Stimulated activated naive CD8-positive, alpha-beta T cell treated with anti-CD3 and anti-CD28 coated beads, Interleukin-15, Interleukin-2, amounts not matched to agents 100 U/mL and 50 U/mL, for 24 hours (primary cell): ENCODE measurements at regions not wholly inside any gene's neighbourhood (a gene's known extent, or its start where the extent isn't known, plus 50 kb on each side); places are given as distances from the start of the nearest gene placed in this dataset.

Experiments used
- ATAC-seq: fragments of 150-1000 bp; cut with Tn5 transposase; one replicate; pipeline ENCODE4 v1.10.0; 2021
- DNase-seq: peaks from one replicate; pipeline ENCODE4 v3.0.0; 2021

DNA sequence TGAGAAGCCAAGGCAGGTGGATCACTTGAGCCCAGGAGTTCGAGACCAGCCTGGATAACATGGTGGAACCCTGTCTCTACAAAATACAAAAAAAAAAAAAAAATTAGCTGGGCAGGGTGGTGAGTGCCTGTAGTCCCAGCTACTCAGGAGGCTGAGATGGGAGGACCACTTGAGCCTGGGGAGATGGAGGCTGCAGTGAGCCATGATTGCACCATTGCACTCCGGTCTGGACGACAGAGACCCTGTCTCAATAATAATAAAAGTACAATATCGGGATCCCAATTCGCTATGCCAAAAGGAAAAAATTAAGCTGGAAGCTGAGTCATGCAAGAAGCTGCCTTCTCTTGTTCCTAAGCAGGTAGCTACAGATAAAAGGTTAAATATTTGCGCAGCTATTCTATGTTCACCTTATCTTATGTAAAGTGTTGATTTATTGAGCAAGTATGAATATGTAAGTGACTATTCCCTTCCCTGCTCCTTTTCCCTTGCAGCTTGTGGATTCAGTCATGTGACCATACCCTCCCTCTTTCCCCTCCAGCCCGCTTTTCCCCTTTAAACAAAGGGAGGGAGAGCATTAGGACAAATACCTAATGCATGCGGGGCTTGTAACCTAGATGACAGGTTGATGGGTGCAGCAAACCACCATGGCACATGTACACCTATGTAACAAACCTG, 112.0 kb downstream of the LITAF start:
- DNase-seq: no peak
- no peak for ATAC-seq

- ATAC-seq (no peak), DNase-seq (no peak)
These were observed 110.7 kb downstream of the LITAF start for GRCh38 chr16:11475896-11476630.

DNA sequence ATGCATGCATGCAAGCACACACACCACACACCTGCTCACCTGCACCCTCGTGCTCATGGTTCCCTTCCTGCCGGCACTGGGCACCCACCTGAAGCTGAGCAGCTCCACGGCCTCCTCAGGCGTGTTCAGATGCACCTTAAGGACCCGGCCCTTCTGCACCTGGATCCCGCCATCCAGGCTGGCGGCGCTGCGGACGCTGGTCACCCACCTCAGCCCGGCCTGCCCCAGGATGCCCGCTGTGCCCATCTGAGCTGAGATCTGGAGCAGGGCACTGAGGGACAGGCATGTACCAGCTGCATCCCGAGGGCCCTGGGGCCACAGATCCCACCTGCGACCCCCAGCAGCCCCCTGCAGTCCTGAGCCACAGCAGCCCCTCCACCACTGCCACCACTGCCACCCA, 110.0 kb downstream of the LITAF start:
- ATAC-seq: no peak
- DNase-seq: no peak

DNA sequence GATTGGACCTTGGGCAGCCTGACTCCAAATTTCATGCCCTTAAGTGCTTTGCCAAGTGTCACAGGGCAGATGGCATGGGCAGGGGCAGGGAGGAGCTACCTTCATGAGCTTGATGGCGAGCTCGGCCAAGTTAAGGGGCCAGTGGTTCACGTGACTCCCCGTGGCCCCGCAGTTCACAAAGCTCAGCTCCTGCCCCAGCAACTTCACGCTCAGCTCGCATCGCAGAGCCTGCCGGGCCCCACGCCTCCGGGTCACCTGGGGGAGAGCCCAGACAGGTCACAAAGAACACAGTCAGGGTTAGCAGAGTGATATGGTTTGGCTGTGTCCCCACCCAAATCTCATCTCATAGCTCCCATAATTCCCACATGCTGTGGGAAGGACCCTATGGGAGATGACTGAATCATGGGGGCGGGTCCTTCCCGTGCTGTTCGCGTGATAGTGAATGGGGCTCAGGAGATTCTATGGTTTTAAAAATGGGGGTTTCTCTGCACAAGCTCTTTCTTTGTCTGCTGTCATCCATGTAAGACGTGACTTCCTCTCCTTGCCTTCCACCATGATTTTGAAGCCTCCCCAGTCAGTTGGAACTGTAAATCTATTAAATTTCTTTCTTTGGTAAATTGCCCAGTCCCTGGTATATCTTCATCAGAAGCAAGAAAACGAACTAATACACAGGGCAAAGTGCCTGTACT, 108.1 kb downstream of the LITAF start:
- DNase-seq (no peak), ATAC-seq (no peak)

GRCh38 chr16:11479916-11480315, 106.8 kb downstream of the LITAF start:
- no peak for ATAC-seq
- no peak for DNase-seq

DNA sequence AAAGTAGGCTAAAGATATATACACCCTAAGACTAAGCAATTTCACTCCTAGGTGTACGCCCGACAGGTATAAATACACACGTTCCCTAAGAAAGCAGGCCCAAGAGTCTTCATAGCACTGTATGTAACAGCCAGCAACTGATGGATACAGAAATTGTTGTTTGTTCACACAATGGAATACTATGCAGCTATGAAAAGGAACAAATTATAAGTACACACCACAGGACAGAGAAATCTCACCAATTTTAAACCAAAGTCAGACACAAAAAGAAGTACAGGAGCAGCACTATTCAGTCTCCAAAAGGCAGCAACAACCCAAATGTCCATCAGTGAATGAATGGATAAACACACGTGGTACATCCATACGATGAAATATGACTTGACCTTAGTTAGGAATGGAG, 106.1 kb downstream of the LITAF start:
- DNase-seq (no peak), ATAC-seq (no peak)

- DNase-seq (no peak), ATAC-seq (no peak)
These were observed 104.7 kb downstream of the LITAF start for GRCh38 chr16:11481987-11482386.

DNA sequence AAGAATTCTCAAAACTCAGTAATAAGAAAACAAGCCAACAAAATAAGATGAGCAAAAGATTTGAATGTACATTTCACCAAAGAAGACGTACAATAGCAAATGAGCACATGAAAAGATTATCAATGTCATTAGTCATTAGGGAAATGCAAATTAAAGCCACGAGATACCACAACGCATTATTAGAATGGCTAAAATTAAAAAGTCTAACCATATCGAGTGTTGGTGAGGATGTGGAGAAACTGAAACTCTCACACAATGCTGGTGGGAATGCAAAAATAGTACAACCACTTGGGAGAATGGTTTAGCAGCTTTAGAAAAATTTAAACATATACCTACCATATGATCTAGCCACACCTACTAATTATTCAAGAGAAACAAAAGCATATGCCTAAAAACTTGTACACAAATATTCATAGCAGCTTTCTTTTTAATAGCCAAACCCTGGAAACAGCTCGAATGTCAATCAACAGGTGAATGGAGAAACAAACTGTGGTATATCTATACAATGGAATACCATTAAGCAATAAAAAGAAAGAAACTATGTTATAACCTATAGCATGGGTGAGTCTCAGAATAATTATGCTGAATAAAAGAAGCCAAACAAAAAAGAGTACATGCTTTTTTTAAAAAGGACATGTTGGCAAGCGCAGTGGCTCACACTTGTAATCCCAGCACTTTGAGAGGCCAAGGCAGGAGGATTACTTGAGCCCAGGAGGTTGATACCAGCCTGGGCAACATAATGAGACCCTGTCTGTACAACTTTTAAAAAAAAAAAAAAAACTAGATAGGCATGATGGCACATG, 103.6 kb downstream of the LITAF start:
- DNase-seq: no peak
- ATAC-seq: no peak

GRCh38 chr16:11484691-11485258, 101.9 kb downstream of the LITAF start:
- DNase-seq (no peak), ATAC-seq (no peak)

DNA sequence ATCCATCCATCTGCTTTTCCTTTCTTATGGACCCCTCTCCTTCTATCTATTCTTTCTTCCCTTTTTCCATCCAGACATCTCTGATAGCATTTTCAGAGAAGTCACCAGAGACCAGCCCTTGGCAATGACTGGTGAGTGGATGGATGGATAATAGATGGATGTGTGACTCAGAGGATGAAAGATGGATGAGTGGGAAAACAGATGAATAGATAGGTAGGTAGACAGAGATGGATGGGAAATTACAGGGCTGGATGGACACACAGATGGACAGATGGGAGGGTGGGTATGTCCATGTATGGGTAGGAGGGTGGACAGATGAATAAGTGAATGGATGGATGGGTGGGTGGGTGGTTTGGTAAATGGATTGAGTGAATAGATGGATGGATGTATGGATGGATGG, 101.0 kb downstream of the LITAF start:
- DNase-seq (no peak), ATAC-seq (no peak)

DNA sequence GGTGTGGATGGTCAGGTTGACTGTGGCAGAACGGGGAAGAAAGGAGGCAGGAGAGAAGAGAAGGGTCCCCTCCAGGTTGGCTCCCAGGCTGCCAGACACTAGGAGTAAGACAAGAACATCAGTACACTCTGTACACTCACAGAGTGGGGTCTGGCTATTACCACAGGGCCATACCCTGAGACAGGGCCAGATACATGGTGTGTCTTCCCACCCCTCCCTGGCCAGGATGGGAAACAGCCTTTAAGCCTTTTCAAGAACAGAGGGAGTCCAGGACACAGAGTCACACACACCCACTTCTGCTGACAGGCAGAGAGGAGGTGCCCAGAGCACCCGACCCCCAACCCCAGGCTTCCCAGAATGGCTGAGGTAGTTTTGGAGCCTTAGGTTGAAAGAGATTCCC, 99.4 kb downstream of the LITAF start:
- ATAC-seq (no peak), DNase-seq (no peak)

GRCh38 chr16:11488304-11488703, 98.4 kb downstream of the LITAF start:
- DNase-seq (no peak), ATAC-seq (no peak)

DNA sequence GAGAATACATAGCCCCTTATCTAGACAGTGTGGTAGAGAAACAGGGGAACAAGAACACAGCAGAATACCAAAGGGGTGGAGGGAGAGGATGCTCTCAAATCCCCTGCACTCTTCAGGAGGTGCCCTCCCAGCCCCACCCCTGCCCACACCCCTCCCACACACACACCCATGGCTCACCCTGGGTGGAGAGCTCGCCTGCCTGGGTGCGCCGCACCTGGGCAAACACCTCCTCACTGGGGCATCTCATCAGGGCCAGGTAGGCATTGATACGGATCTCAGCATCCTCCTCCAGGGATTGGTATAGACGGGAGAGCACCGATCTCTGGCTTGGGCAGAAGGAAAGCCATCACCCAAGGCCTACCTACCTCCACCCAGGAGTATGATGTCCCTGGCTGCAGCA, 95.2 kb downstream of the LITAF start:
- ATAC-seq (no peak), DNase-seq (no peak)

DNA sequence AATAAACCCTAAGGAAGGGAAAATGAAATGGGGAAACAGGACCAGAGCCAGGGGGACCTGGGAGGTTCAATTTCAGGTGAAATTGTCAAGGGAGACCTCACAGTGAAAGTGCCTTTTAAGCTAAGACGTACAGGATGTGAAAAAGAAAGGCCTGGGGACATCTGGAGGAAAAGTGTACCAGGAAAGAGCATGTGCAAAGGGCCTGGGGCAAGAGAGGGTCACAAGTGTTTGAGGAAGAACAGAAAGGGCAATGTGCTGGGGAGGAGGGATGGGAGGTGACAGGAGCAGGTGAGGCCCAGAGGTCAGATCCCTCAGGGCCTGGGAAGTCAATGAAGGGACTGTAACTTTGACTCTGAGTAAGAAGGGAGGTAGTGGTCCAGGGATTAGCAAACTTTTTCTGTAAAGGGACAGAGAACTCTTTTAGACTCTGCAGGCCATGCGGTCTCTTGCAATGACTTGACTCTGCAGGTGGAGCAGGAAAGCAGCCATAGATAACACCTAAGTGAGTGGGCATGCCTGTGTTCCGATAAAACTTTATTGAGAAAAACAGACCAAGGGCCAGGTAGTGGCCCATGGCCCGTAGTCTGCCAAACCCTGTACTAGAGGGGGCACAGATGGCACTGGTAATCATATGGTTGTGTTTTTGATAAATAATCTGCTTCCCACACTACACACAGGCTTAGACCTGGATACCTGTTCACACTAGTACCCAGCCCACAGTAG, 93.8 kb downstream of the LITAF start:
- no peak for DNase-seq
- ATAC-seq: no peak

DNA sequence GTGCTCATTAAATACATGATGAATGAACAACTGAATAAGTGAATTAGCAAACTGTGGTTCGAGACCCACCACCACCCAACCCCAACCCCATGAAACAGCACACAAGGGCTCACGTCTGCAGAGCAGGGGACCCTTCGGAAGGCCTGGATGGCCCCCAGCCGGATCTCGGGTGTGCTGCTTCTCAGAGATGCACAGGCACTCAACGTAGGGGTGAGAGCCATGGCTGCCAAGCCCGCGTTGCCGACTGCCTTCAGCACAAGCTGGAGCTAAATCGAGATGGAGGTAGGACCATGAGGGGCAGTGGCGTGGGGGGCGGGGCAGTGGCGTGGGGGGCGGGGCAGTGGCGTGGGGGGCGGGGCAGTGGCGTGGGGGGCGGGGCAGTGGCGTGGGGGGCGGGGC, 93.2 kb downstream of the LITAF start:
- ATAC-seq (no peak), DNase-seq (no peak)

GRCh38 chr16:11494029-11494428, 92.7 kb downstream of the LITAF start:
- no peak for ATAC-seq
- DNase-seq: no peak

- no peak for ATAC-seq
- DNase-seq: no peak
These were observed 92.3 kb downstream of the LITAF start for GRCh38 chr16:11494433-11494832.

- ATAC-seq: no peak
- no peak for DNase-seq
These were observed 91.7 kb downstream of the LITAF start for GRCh38 chr16:11495066-11495407.
